ENCODE measurements at regions not wholly inside any gene's neighbourhood (a gene's known extent, or its start where the extent isn't known, plus 50 kb on each side); places are given as distances from the start of the nearest gene placed in this dataset.
"Not testable (repeated sequence)": the region's sequence is repeated elsewhere in the genome, so short reads cannot be mapped to it uniquely, and the experiment has no call there.

GRCh38 chr17:71553381-71553780 is 567.4 kb upstream of the SOX9 start:
- no peak overlapping the region for H3K4me3 ChIP-seq (ENCODE audit: low read depth in 1 of 2, low read length in 2 of 2)
- H3K4me1 ChIP-seq (ENCODE audit: control insufficient read depth in 1 of 2, insufficient read depth in 2 of 2, low read length in 2 of 2): no peaks in the 10 kb centered on the region

GRCh38 chr17:71558901-71559300 is 561.9 kb upstream of the SOX9 start:
- H3K9me3 ChIP-seq (ENCODE audit: control insufficient read depth in 1 of 2, low read length in 2 of 2): no peaks in the 10 kb centered on the region
- H3K27me3 ChIP-seq (ENCODE audit: low read depth, low read length): no peaks in the 10 kb centered on the region
- no peak overlapping the region for H3K27ac ChIP-seq (ENCODE audit: low read length)
- no peaks in the 10 kb centered on the region for H3K36me3 ChIP-seq (ENCODE audit: control insufficient read depth in 1 of 2, insufficient read depth in 2 of 2, low read length in 2 of 2)
- H3K4me3 ChIP-seq (ENCODE audit: low read depth in 1 of 2, low read length in 2 of 2): no peak overlapping the region
- no peaks in the 10 kb centered on the region for H3K4me1 ChIP-seq (ENCODE audit: control insufficient read depth in 1 of 2, insufficient read depth in 2 of 2, low read length in 2 of 2)

More at GRCh38 chr17:71553381-71553780, 567.4 kb upstream of the SOX9 start:
- H3K9me3 ChIP-seq (ENCODE audit: control insufficient read depth in 1 of 2, low read length in 2 of 2): no peaks in the 10 kb centered on the region
- H3K27ac ChIP-seq (ENCODE audit: low read length): no peak overlapping the region
- no peaks in the 10 kb centered on the region for H3K27me3 ChIP-seq (ENCODE audit: low read depth, low read length)
- no peaks in the 10 kb centered on the region for H3K36me3 ChIP-seq (ENCODE audit: control insufficient read depth in 1 of 2, insufficient read depth in 2 of 2, low read length in 2 of 2)

GRCh38 chr17:71572343-71572742 is 548.5 kb upstream of the SOX9 start:
- Histone ChIP-seq H3K27ac (ENCODE audit: low read length) (no peak overlapping the region), H3K4me1 (ENCODE audit: control insufficient read depth in 1 of 2, insufficient read depth in 2 of 2, low read length in 2 of 2) (no peaks in the 10 kb centered on the region), H3K36me3 (ENCODE audit: control insufficient read depth in 1 of 2, insufficient read depth in 2 of 2, low read length in 2 of 2) (no peaks in the 10 kb centered on the region), H3K27me3 (ENCODE audit: low read depth, low read length) (no peaks in the 10 kb centered on the region), H3K9me3 (ENCODE audit: control insufficient read depth in 1 of 2, low read length in 2 of 2) (no peaks in the 10 kb centered on the region), H3K4me3 (ENCODE audit: low read depth in 1 of 2, low read length in 2 of 2) (no peak overlapping the region)

- no peaks in the 10 kb centered on the region for H3K4me1 ChIP-seq (ENCODE audit: control insufficient read depth in 1 of 2, insufficient read depth in 2 of 2, low read length in 2 of 2)
- H3K4me3 ChIP-seq (ENCODE audit: low read depth in 1 of 2, low read length in 2 of 2): no peak overlapping the region
Observed at GRCh38 chr17:71578446-71578845, 542.4 kb upstream of the SOX9 start.

GRCh38 chr17:71580220-71580619 is 540.6 kb upstream of the SOX9 start:
- no peaks in the 10 kb centered on the region for H3K4me1 ChIP-seq (ENCODE audit: control insufficient read depth in 1 of 2, insufficient read depth in 2 of 2, low read length in 2 of 2)
- no peaks in the 10 kb centered on the region for H3K27me3 ChIP-seq (ENCODE audit: low read depth, low read length)
- H3K36me3 ChIP-seq (ENCODE audit: control insufficient read depth in 1 of 2, insufficient read depth in 2 of 2, low read length in 2 of 2): no peaks in the 10 kb centered on the region
- no peak overlapping the region for H3K27ac ChIP-seq (ENCODE audit: low read length)
- H3K9me3 ChIP-seq (ENCODE audit: control insufficient read depth in 1 of 2, low read length in 2 of 2): peaks cover 0 to 7% of the 10 kb centered on the region in 2 donors
- no peak overlapping the region for H3K4me3 ChIP-seq (ENCODE audit: low read depth in 1 of 2, low read length in 2 of 2)

More at GRCh38 chr17:71578446-71578845, 542.4 kb upstream of the SOX9 start:
- Histone ChIP-seq H3K9me3 (ENCODE audit: control insufficient read depth in 1 of 2, low read length in 2 of 2) (peaks cover 0 to 7% of the 10 kb centered on the region in 2 donors), H3K27me3 (ENCODE audit: low read depth, low read length) (no peaks in the 10 kb centered on the region), H3K36me3 (ENCODE audit: control insufficient read depth in 1 of 2, insufficient read depth in 2 of 2, low read length in 2 of 2) (no peaks in the 10 kb centered on the region), H3K27ac (ENCODE audit: low read length) (no peak overlapping the region)

GRCh38 chr17:71585540-71585939 is 535.3 kb upstream of the SOX9 start:
- H3K27ac ChIP-seq (ENCODE audit: low read length): no peak overlapping the region
- H3K36me3 ChIP-seq (ENCODE audit: control insufficient read depth in 1 of 2, insufficient read depth in 2 of 2, low read length in 2 of 2): no peaks in the 10 kb centered on the region
- H3K4me1 ChIP-seq (ENCODE audit: control insufficient read depth in 1 of 2, insufficient read depth in 2 of 2, low read length in 2 of 2): no peaks in the 10 kb centered on the region
- H3K27me3 ChIP-seq (ENCODE audit: low read depth, low read length): no peaks in the 10 kb centered on the region
- H3K4me3 ChIP-seq (ENCODE audit: low read depth in 1 of 2, low read length in 2 of 2): no peak overlapping the region
- no peaks in the 10 kb centered on the region for H3K9me3 ChIP-seq (ENCODE audit: control insufficient read depth in 1 of 2, low read length in 2 of 2)

GRCh38 chr17:71592431-71592830 is 528.4 kb upstream of the SOX9 start:
- no peaks in the 10 kb centered on the region for H3K4me1 ChIP-seq (ENCODE audit: control insufficient read depth in 1 of 2, insufficient read depth in 2 of 2, low read length in 2 of 2)
- no peaks in the 10 kb centered on the region for H3K9me3 ChIP-seq (ENCODE audit: control insufficient read depth in 1 of 2, low read length in 2 of 2)
- no peak overlapping the region for H3K27ac ChIP-seq (ENCODE audit: low read length)
- no peaks in the 10 kb centered on the region for H3K27me3 ChIP-seq (ENCODE audit: low read depth, low read length)
- no peaks in the 10 kb centered on the region for H3K36me3 ChIP-seq (ENCODE audit: control insufficient read depth in 1 of 2, insufficient read depth in 2 of 2, low read length in 2 of 2)
- no peak overlapping the region for H3K4me3 ChIP-seq (ENCODE audit: low read depth in 1 of 2, low read length in 2 of 2)

- Histone ChIP-seq H3K27ac (ENCODE audit: low read length) (no peak overlapping the region), H3K36me3 (ENCODE audit: control insufficient read depth in 1 of 2, insufficient read depth in 2 of 2, low read length in 2 of 2) (no peaks in the 10 kb centered on the region), H3K27me3 (ENCODE audit: low read depth, low read length) (no peaks in the 10 kb centered on the region), H3K4me3 (ENCODE audit: low read depth in 1 of 2, low read length in 2 of 2) (no peak overlapping the region), H3K4me1 (ENCODE audit: control insufficient read depth in 1 of 2, insufficient read depth in 2 of 2, low read length in 2 of 2) (no peaks in the 10 kb centered on the region), H3K9me3 (ENCODE audit: control insufficient read depth in 1 of 2, low read length in 2 of 2) (no peaks in the 10 kb centered on the region)
Observed at GRCh38 chr17:71593078-71593477, 527.7 kb upstream of the SOX9 start.

- not testable (repeated sequence) for H3K36me3 ChIP-seq (ENCODE audit: control insufficient read depth in 1 of 2, insufficient read depth in 2 of 2, low read length in 2 of 2); H3K27me3 ChIP-seq (ENCODE audit: low read depth, low read length); H3K9me3 ChIP-seq (ENCODE audit: control insufficient read depth in 1 of 2, low read length in 2 of 2); H3K4me3 ChIP-seq (ENCODE audit: low read depth in 1 of 2, low read length in 2 of 2); H3K4me1 ChIP-seq (ENCODE audit: control insufficient read depth in 1 of 2, insufficient read depth in 2 of 2, low read length in 2 of 2); H3K27ac ChIP-seq (ENCODE audit: low read length)
Observed at GRCh38 chr17:71599583-71599982, 521.2 kb upstream of the SOX9 start.

GRCh38 chr17:71600137-71600789 is 520.6 kb upstream of the SOX9 start:
- H3K9me3 ChIP-seq (ENCODE audit: control insufficient read depth in 1 of 2, low read length in 2 of 2): no peaks in the 10 kb centered on the region
- no peaks in the 10 kb centered on the region for H3K36me3 ChIP-seq (ENCODE audit: control insufficient read depth in 1 of 2, insufficient read depth in 2 of 2, low read length in 2 of 2)
- no peaks in the 10 kb centered on the region for H3K27me3 ChIP-seq (ENCODE audit: low read depth, low read length)
- H3K4me1 ChIP-seq (ENCODE audit: control insufficient read depth in 1 of 2, insufficient read depth in 2 of 2, low read length in 2 of 2): no peaks in the 10 kb centered on the region
- no peak overlapping the region for H3K27ac ChIP-seq (ENCODE audit: low read length)
- no peak overlapping the region for H3K4me3 ChIP-seq (ENCODE audit: low read depth in 1 of 2, low read length in 2 of 2)

GRCh38 chr17:71601894-71602504 is 518.8 kb upstream of the SOX9 start:
- H3K9me3 ChIP-seq (ENCODE audit: control insufficient read depth in 1 of 2, low read length in 2 of 2): no peaks in the 10 kb centered on the region
- no peaks in the 10 kb centered on the region for H3K36me3 ChIP-seq (ENCODE audit: control insufficient read depth in 1 of 2, insufficient read depth in 2 of 2, low read length in 2 of 2)
- no peaks in the 10 kb centered on the region for H3K27me3 ChIP-seq (ENCODE audit: low read depth, low read length)
- H3K27ac ChIP-seq (ENCODE audit: low read length): no peak overlapping the region
- no peaks in the 10 kb centered on the region for H3K4me1 ChIP-seq (ENCODE audit: control insufficient read depth in 1 of 2, insufficient read depth in 2 of 2, low read length in 2 of 2)
- H3K4me3 ChIP-seq (ENCODE audit: low read depth in 1 of 2, low read length in 2 of 2): no peak overlapping the region

- Histone ChIP-seq H3K4me1 (ENCODE audit: control insufficient read depth in 1 of 2, insufficient read depth in 2 of 2, low read length in 2 of 2) (no peaks in the 10 kb centered on the region), H3K36me3 (ENCODE audit: control insufficient read depth in 1 of 2, insufficient read depth in 2 of 2, low read length in 2 of 2) (no peaks in the 10 kb centered on the region), H3K4me3 (ENCODE audit: low read depth in 1 of 2, low read length in 2 of 2) (no peak overlapping the region), H3K9me3 (ENCODE audit: control insufficient read depth in 1 of 2, low read length in 2 of 2) (peaks cover 0 to 11% of the 10 kb centered on the region in 2 donors), H3K27ac (ENCODE audit: low read length) (no peak overlapping the region), H3K27me3 (ENCODE audit: low read depth, low read length) (no peaks in the 10 kb centered on the region)
Observed at GRCh38 chr17:71613996-71614395, 506.8 kb upstream of the SOX9 start.
